IMR-90 (cell line): ENCODE measurements at regions not wholly inside any gene's neighbourhood (a gene's known extent, or its start where the extent isn't known, plus 50 kb on each side); places are given as distances from the start of the nearest gene placed in this dataset.

Experiments used
- ATAC-seq: fragments of 200-7000 bp; cut with Tn5 transposase; 2 replicates; pipeline ENCODE4 v1.9.1; 2020; ENCODE audit warnings: low read depth, mild to moderate bottlenecking, moderate library complexity
- BruUV-seq: library from RNA; stranded (reverse); fragments of 400-500 nt; replicated peaks from 2 replicates; lab custom pipeline; 2021; lab: Mats Ljungman, UMichigan
- CTCF ChIA-PET: fragments of 300-600 bp; formaldehyde crosslinking; extraction: SDS; loops from one replicate; lab custom pipeline; 2021; ENCODE audit warnings: antibody characterized with exemption; lab: Yijun Ruan, JAX
- POLR2A ChIA-PET: fragments of 300-600 bp; sonication (Branson Sonifier 250); formaldehyde crosslinking; loops from one replicate; lab custom pipeline; 2022; ENCODE audit warnings: antibody characterized with exemption; ENCODE audit not compliant: unreplicated experiment; lab: Charles Lee
- DNase-seq: peaks from one replicate; pipeline ENCODE4 v3.0.0; 2013
- H2AFZ ChIP-seq: replicated peaks from 2 replicates; pipeline ENCODE3; 2013; ENCODE audit warnings: low read length, mild to moderate bottlenecking; ENCODE audit not compliant: poor library complexity
- H2AK5ac ChIP-seq: 2 replicates; pipeline ENCODE4 v1.6.1; 2013; ENCODE audit warnings: low read depth, low read length, inconsistent platforms
- H2AK9ac ChIP-seq: replicated peaks from 2 replicates; pipeline ENCODE3; 2013; ENCODE audit warnings: mild to moderate bottlenecking, low read depth, low read length, moderate library complexity; ENCODE audit not compliant: poor library complexity
- H2BK120ac ChIP-seq: 2 replicates; pipeline ENCODE4 v1.6.1; 2013; ENCODE audit warnings: low read depth, low read length, inconsistent platforms
- H2BK15ac ChIP-seq: 3 replicates; pipeline ENCODE4 v1.6.1; 2013; ENCODE audit warnings: low read depth, low read length, inconsistent platforms
- H2BK20ac ChIP-seq: 2 replicates; pipeline ENCODE4 v1.6.1; 2013; ENCODE audit warnings: low read depth, mild to moderate bottlenecking, inconsistent platforms, low read length, moderate library complexity
- H2BK5ac ChIP-seq: 2 replicates; pipeline ENCODE4 v1.6.1; 2013; ENCODE audit warnings: mild to moderate bottlenecking, low read depth, low read length, inconsistent platforms; ENCODE audit not compliant: poor library complexity, severe bottlenecking
- H3K14ac ChIP-seq: replicated peaks from 2 replicates; pipeline ENCODE4 v1.6.1; 2013; ENCODE audit warnings: low read depth, low read length, inconsistent platforms
- H3K18ac ChIP-seq: 2 replicates; pipeline ENCODE4 v1.6.1; 2013; ENCODE audit warnings: low read depth, low read length, control low read depth
- H3K23ac ChIP-seq: 2 replicates; pipeline ENCODE4 v1.6.1; 2013; ENCODE audit warnings: low read depth, low read length, inconsistent platforms
- H3K27ac ChIP-seq: 2 replicates; pipeline ENCODE4 v1.5.1; 2013; ENCODE audit warnings: mild to moderate bottlenecking, control low read depth, low read length; ENCODE audit not compliant: insufficient read depth
- H3K27me3 ChIP-seq: 2 replicates; pipeline ENCODE4 v1.6.1; 2013; ENCODE audit warnings: low read length; ENCODE audit not compliant: control insufficient read depth, insufficient read depth
- H3K36me3 ChIP-seq: 2 replicates; pipeline ENCODE4 v1.6.1; 2013; ENCODE audit warnings: low read length, mixed read lengths; ENCODE audit not compliant: control insufficient read depth, insufficient read depth
- H3K4ac ChIP-seq: 2 replicates; pipeline ENCODE4 v1.6.1; 2013; ENCODE audit warnings: low read depth, low read length, inconsistent platforms
- H3K4me1 ChIP-seq: 2 replicates; pipeline ENCODE4 v1.6.1; 2013; ENCODE audit warnings: low read length, mixed read lengths; ENCODE audit not compliant: control insufficient read depth, insufficient read depth
- H3K4me2 ChIP-seq: 2 replicates; pipeline ENCODE4 v1.6.1; 2013; ENCODE audit warnings: low read depth, mild to moderate bottlenecking, control low read depth, low read length, moderate library complexity
- H3K4me3 ChIP-seq: 2 replicates; pipeline ENCODE4 v1.5.1; 2013; ENCODE audit warnings: low read depth, mild to moderate bottlenecking, control low read depth, low read length, moderate library complexity; ENCODE audit not compliant: insufficient read depth
- H3K56ac ChIP-seq: 2 replicates; pipeline ENCODE4 v1.6.1; 2013; ENCODE audit warnings: low read length, inconsistent platforms; ENCODE audit not compliant: insufficient read depth; ENCODE audit errors: extremely low read depth
- H3K79me1 ChIP-seq, 2 experiments: 2 replicates each; pipeline ENCODE4 v1.6.1; 2013; ENCODE audit warnings: low read length in 2 of 2, inconsistent platforms in 1 of 2, low read depth in 1 of 2
- H3K9ac ChIP-seq: 2 replicates; pipeline ENCODE4 v1.6.1; 2013; ENCODE audit warnings: low read depth, low read length, control low read depth
- H3K9me1 ChIP-seq: 2 replicates; pipeline ENCODE4 v1.6.1; 2013; ENCODE audit warnings: low read length, inconsistent platforms; ENCODE audit not compliant: insufficient read depth
- H3K9me3 ChIP-seq: 2 replicates; pipeline ENCODE4 v1.6.1; 2013; ENCODE audit warnings: low read length; ENCODE audit not compliant: control insufficient read depth, insufficient read depth
- H4K20me1 ChIP-seq: 2 replicates; pipeline ENCODE4 v1.6.1; 2013; ENCODE audit warnings: low read length, inconsistent platforms; ENCODE audit not compliant: insufficient read depth
- H4K5ac ChIP-seq: 2 replicates; pipeline ENCODE4 v1.6.1; 2013; ENCODE audit warnings: mild to moderate bottlenecking, low read depth, low read length, control low read depth
- H4K8ac ChIP-seq, 2 experiments: 2 replicates each; pipeline ENCODE4 v1.6.1; 2013; ENCODE audit warnings: low read depth in 2 of 2, low read length in 2 of 2, control low read depth in 1 of 2, inconsistent platforms in 1 of 2
- H4K91ac ChIP-seq: 2 replicates; pipeline ENCODE4 v1.6.1; 2013; ENCODE audit warnings: low read depth, low read length, inconsistent platforms; ENCODE audit not compliant: insufficient read depth
- FOS ChIP-seq: fragments of 150-350 bp; IDR thresholded peaks from 2 replicates; pipeline ENCODE4 v1.6.1; 2016; ENCODE audit warnings: low read depth, low read length
- RAD21 ChIP-seq: IDR thresholded peaks from 2 replicates; pipeline ENCODE4 v1.6.1; 2012; ENCODE audit warnings: low read length, improper control_type of control experiment
- RCOR1 ChIP-seq: IDR thresholded peaks from 2 replicates; pipeline ENCODE4 v1.6.1; 2012; ENCODE audit warnings: mild to moderate bottlenecking, low read length, improper control_type of control experiment; ENCODE audit not compliant: insufficient replicate concordance
- WGBS, 2 experiments: methylation state at CpG; one replicate each; pipeline versions ENCODE4 v1.1.5 to v1.1.7; 2013; ENCODE audit warnings: missing lambda C conversion rate in 2 of 2; ENCODE audit not compliant: insufficient read length in 1 of 2; ENCODE audit errors: extremely low coverage in 2 of 2; 5-methylcytosine and 5-hydroxymethylcytosine counted together
- dilution Hi-C: fragments of 300-500 bp; cut with HindIII; formaldehyde crosslinking; loops from one replicate; pipeline ENCODE4 v1.14.3; 2018; ENCODE audit warnings: low sequenced_read_pairs; ENCODE audit not compliant: unreplicated experiment
- in situ Hi-C: fragments of 300-500 bp; cut with MboI; formaldehyde crosslinking; loops from 3 replicates; pipeline ENCODE4 v1.14.3; 2019; ENCODE audit warnings: low sequenced_read_pairs, inconsistent platforms, mixed read lengths
- intact Hi-C: fragments of 100-400 bp; cut with micrococcal nuclease; formaldehyde crosslinking; loops from 2 replicates; pipeline ENCODE4 v1.10.0; 2022
- TF ChIP-seq, protein P1 (sequence below): conservative IDR thresholded peaks from 2 replicates; pipeline ENCODE4 v1.5.1; 2012; ENCODE audit warnings: mild to moderate bottlenecking, low read depth, low read length, improper control_type of control experiment

DNA sequence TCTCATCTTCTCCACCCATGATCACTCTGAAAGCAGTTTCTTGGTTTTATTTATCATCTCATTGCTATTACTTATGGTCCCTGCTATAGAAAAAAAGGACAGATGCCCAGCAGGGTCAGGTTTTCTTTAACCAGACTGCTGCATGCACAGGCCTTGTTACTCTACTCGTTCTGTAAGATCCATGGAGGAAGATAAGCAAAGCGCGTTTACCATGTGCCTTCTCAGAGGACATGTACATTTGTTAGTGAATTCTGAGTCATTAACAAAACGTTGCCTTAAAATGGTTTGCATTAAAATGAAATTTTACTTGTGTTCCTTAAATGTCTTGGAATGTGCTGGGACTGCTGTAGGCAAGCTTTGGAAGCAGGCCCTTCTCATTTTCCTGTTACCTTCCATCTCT, 657.3 kb upstream of the KCNMB2 start:
- no peak for TF ChIP-seq RAD21
- TF ChIP-seq, protein P1, sequence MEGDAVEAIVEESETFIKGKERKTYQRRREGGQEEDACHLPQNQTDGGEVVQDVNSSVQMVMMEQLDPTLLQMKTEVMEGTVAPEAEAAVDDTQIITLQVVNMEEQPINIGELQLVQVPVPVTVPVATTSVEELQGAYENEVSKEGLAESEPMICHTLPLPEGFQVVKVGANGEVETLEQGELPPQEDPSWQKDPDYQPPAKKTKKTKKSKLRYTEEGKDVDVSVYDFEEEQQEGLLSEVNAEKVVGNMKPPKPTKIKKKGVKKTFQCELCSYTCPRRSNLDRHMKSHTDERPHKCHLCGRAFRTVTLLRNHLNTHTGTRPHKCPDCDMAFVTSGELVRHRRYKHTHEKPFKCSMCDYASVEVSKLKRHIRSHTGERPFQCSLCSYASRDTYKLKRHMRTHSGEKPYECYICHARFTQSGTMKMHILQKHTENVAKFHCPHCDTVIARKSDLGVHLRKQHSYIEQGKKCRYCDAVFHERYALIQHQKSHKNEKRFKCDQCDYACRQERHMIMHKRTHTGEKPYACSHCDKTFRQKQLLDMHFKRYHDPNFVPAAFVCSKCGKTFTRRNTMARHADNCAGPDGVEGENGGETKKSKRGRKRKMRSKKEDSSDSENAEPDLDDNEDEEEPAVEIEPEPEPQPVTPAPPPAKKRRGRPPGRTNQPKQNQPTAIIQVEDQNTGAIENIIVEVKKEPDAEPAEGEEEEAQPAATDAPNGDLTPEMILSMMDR: no peak
- no peak for TF ChIP-seq FOS
- TF ChIP-seq RCOR1: no peak
- H3K4me2 ChIP-seq: no peak overlapping the region
- no peaks in the 10 kb centered on the region for H4K20me1 ChIP-seq
- no peak overlapping the region for H3K27ac ChIP-seq
- H3K14ac ChIP-seq: 0 out of 2 replicates have a peak overlapping the region, but pooled peaks have one; percentile 15
- no peaks in the 10 kb centered on the region for H3K36me3 ChIP-seq
- H3K18ac ChIP-seq: no peak overlapping the region
- no peak overlapping the region; a peak in 1 of 4 replicates for H4K8ac ChIP-seq
- no peak overlapping the region for H3K56ac ChIP-seq
- BruUV-seq: no TSS peak
- no peak for ATAC-seq
- no peak overlapping the region for H2AK5ac ChIP-seq
- no peak overlapping the region for H2AK9ac ChIP-seq
- H2BK20ac ChIP-seq: no peak overlapping the region
- H3K4me1 ChIP-seq: no peaks in the 10 kb centered on the region
- no peak overlapping the region for H2BK5ac ChIP-seq
- ChIA-PET POLR2A (no interaction called here), CTCF (interaction anchor here (1.5 kb wide), 1 partner anchor 14 kb away, joined by 3 read pairs; no protein-coding TSS in a partner anchor)
- H2AFZ ChIP-seq: no peak overlapping the region
- H3K27me3 ChIP-seq: no peaks in the 10 kb centered on the region
- H4K91ac ChIP-seq: no peak overlapping the region
- H2BK120ac ChIP-seq: peak overlapping the region; percentile 9; the same call in 1 of the 2 replicates
- H3K4ac ChIP-seq: 0 out of 2 replicates have a peak overlapping the region, but pooled peaks have one; percentile 23
- H3K4me3 ChIP-seq: no peak overlapping the region
- H3K79me1 ChIP-seq: no peaks in the 10 kb centered on the region
- no peak overlapping the region for H3K9ac ChIP-seq
- 100% methylated on average over 1 of the region's 4 CpGs; no CpG with 5 or more reads in 1 of the 2 experiments for WGBS, 2 experiments
- no peak overlapping the region for H4K5ac ChIP-seq
- no peak overlapping the region for H2BK15ac ChIP-seq
- H3K9me3 ChIP-seq: no peaks in the 10 kb centered on the region
- peak; percentile 12 for DNase-seq
- no peak overlapping the region for H3K23ac ChIP-seq
- in situ Hi-C loops (no loop called here), dilution Hi-C loops (no loop called here), intact Hi-C loops (no loop called here)
- no peaks in the 10 kb centered on the region for H3K9me1 ChIP-seq
